Adrenal gland (tissue), 9 donors: ENCODE measurements at regions not wholly inside any gene's neighbourhood (a gene's known extent, or its start where the extent isn't known, plus 50 kb on each side); places are given as distances from the start of the nearest gene placed in this dataset.

Experiments
- DNase-seq, 7 donors: peaks; one replicate each; pipeline ENCODE4 v3.0.0-alpha.2; 2019 to 2020
- H3K27ac ChIP-seq, 5 donors: fragments of 200-600 bp; sonication (generic) in 4 of 5; 1 replicate in 3 of 5; 2 replicates in 2 of 5; pipeline versions ENCODE4 v1.5.1 to v1.8.0; 2016 to 2020; ENCODE audit warnings: mild to moderate bottlenecking in 1 of 5
- H3K27me3 ChIP-seq: fragments of 200-600 bp; 2 replicates; pipeline ENCODE4 v1.8.0; 2021
- H3K36me3 ChIP-seq, 2 donors: fragments of 200-600 bp; replicated peaks in 1 of 2; 1 replicate in 1 of 2; 2 replicates in 1 of 2; pipeline versions ENCODE4 v1.5.1 to v1.8.0; 2018 to 2022
- H3K4me1 ChIP-seq, 2 donors: fragments of 200-600 bp; replicated peaks in 1 of 2; 1 replicate in 1 of 2; 2 replicates in 1 of 2; pipeline versions ENCODE4 v1.5.1 to v1.8.0; 2018 to 2021
- H3K4me3 ChIP-seq, 4 donors: fragments of 200-600 bp; sonication (generic) in 3 of 4; one replicate each; pipeline ENCODE4 v1.5.1; 2016 to 2018
- H3K9me3 ChIP-seq, 3 donors: fragments of 200-600 bp; sonication (generic) in 1 of 3; replicated peaks in 1 of 3; 1 replicate in 2 of 3; 2 replicates in 1 of 3; pipeline versions ENCODE4 v1.5.1 to v1.8.0; 2016 to 2021
- CTCF ChIP-seq, 6 experiments: fragments of 450-650 bp in 4 of 6; fragments of 200-600 bp in 2 of 6; sonication (generic) in 1 of 6; IDR thresholded peaks; 1 replicate in 5 of 6; 2 replicates in 1 of 6; pipeline versions ENCODE4 v1.5.1 to v1.8.0; 2016 to 2021; ENCODE audit warnings: antibody characterized with exemption in 6 of 6, mild to moderate bottlenecking in 2 of 6, moderate library complexity in 1 of 6
- POLR2A ChIP-seq, 2 donors: fragments of 450-650 bp; IDR thresholded peaks; one replicate each; pipeline ENCODE4 v1.6.1; 2017; ENCODE audit warnings: antibody characterized with exemption in 2 of 2, mild to moderate bottlenecking in 2 of 2, moderate library complexity in 1 of 2
- WGBS, 4 donors: extraction: QIAGEN DNeasy Blood & Tissue Kit in 2 of 4; methylation state at CpG; one replicate each; pipeline versions ENCODE4 v1.1.5 to v1.1.7; 2013 to 2017; 5-methylcytosine and 5-hydroxymethylcytosine counted together
- intact Hi-C, 2 donors: fragments of 100-400 bp; cut with DNase I; formaldehyde crosslinking; loops; one replicate each; pipeline versions ENCODE4 v1.14.1 to v1.15.0; 2022 to 2023
- donor health status: healthy with polysubstance abuse.
- donor health status: Bipolar disorder and iron deficiency.
- donor health status: DM: yes; HTN: yes; CAD: no.
- donor health status: DM: no; HTN: no; CAD: no.
- donor health status: DM: no; HTN: no; CAD: no.

DNA sequence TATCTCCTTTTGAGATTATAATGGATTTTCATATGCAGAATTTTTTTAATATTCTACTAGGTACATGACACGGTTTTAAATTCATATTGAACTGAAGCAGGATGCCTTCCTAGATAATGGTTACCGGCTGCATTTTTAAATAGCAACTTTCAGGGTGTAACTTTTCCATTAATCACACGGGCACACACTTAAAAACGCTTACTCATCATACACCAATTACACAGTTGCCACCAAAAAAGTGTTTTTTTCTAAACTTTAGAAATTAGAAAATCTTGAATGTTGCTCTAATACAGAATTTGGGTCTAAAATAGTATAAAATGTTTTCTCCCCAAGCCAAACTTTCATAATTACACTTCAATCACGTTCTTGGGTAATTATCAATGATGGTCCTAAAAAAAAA is 149.1 kb upstream of the RNF32 start:
- no peak for TF ChIP-seq POLR2A (IDR thresholded peaks at IDR 0.05)
- TF ChIP-seq CTCF (IDR thresholded peaks at IDR 0.05), result no peak
- Histone ChIP-seq H3K9me3 (no peaks in the 10 kb centered on the region), H3K4me3 (no peak overlapping the region), H3K27me3 (no peaks in the 10 kb centered on the region), H3K27ac (no peak overlapping the region), H3K36me3 (no peaks in the 10 kb centered on the region), H3K4me1 (no peaks in the 10 kb centered on the region)
- intact Hi-C loops, result no loop called here
- WGBS, 4 donors, result 57 to 76% (median 65%) methylated on average over 5 of the region's 5 CpGs
- DNase-seq, result no peak

- Histone ChIP-seq H3K27ac (no peak overlapping the region), H3K4me1 (no peaks in the 10 kb centered on the region), H3K9me3 (no peaks in the 10 kb centered on the region), H3K27me3 (no peaks in the 10 kb centered on the region), H3K36me3 (no peaks in the 10 kb centered on the region), H3K4me3 (no peak overlapping the region)
- intact Hi-C loops, result no loop called here
- WGBS, 4 donors, result 87 to 94% (median 91%) methylated on average over 8 of the region's 8 CpGs
- no peak for DNase-seq
- TF ChIP-seq CTCF (IDR thresholded peaks at IDR 0.05) (no peak), POLR2A (IDR thresholded peaks at IDR 0.05) (no peak)
These were observed 150.4 kb upstream of the RNF32 start for GRCh38 chr7:156490021-156490800.

- 76 to 83% (median 80%) methylated on average over 11 to 12 of the region's 12 CpGs for whole genome bisulfite sequencing, 4 donors
- no peak overlapping the region for H3K27ac ChIP-seq
- intact Hi-C loops, result no loop called here
- no peaks in the 10 kb centered on the region for H3K4me1 ChIP-seq
- no peaks in the 10 kb centered on the region for H3K9me3 ChIP-seq
- H3K36me3 ChIP-seq, result no peaks in the 10 kb centered on the region
- no peak for DNase-seq
- TF ChIP-seq CTCF (IDR thresholded peaks at IDR 0.05), result no peak
- TF ChIP-seq POLR2A (IDR thresholded peaks at IDR 0.05), result no peak
- H3K27me3 ChIP-seq, result no peaks in the 10 kb centered on the region
- H3K4me3 ChIP-seq, result no peak overlapping the region
These were observed 152.6 kb upstream of the RNF32 start for GRCh38 chr7:156487811-156488533.

- intact Hi-C loops, result no loop called here
These were observed 159.9 kb upstream of the RNF32 start for GRCh38 chr7:156480671-156481070.

More at GRCh38 chr7:156480671-156481070, 159.9 kb upstream of the RNF32 start:
- H3K27ac ChIP-seq, result no peak overlapping the region
- H3K36me3 ChIP-seq, result no peaks in the 10 kb centered on the region
- no peaks in the 10 kb centered on the region for H3K4me1 ChIP-seq
- WGBS, 4 donors, result 82 to 88% (median 87%) methylated on average over 12 of the region's 12 CpGs
- H3K4me3 ChIP-seq, result no peak overlapping the region
- DNase-seq, result no peak
- no peaks in the 10 kb centered on the region for H3K9me3 ChIP-seq
- H3K27me3 ChIP-seq, result no peaks in the 10 kb centered on the region
- TF ChIP-seq CTCF (IDR thresholded peaks at IDR 0.05) (no peak), POLR2A (IDR thresholded peaks at IDR 0.05) (no peak)
